PC-9 (cell line): ENCODE measurements at regions not wholly inside any gene's neighbourhood (a gene's known extent, or its start where the extent isn't known, plus 50 kb on each side); places are given as distances from the start of the nearest gene placed in this dataset.

ENCODE experiments used
- BruUV-seq: library from RNA; stranded (reverse); fragments of 400-500 nt; replicated peaks from 2 replicates; lab custom pipeline; 2021; lab: Mats Ljungman, UMichigan
- CTCF ChIA-PET: fragments of 300-600 bp; sonication (Branson Sonifier 250); formaldehyde crosslinking; loops from one replicate; lab custom pipeline; 2022; ENCODE audit warnings: antibody characterized with exemption; lab: Charles Lee
- POLR2A ChIA-PET: fragments of 300-600 bp; sonication (Branson Sonifier 250); formaldehyde crosslinking; loops from one replicate; lab custom pipeline; 2022; ENCODE audit warnings: antibody characterized with exemption; ENCODE audit not compliant: unreplicated experiment; lab: Charles Lee
- DNase-seq, 2 experiments: peaks; one replicate each; pipeline versions ENCODE4 v3.0.0 to v3.0.0-alpha.2; 2015 to 2022; ENCODE audit warnings: mixed read lengths in 1 of 2
- H2AFZ ChIP-seq: fragments of 200-600 bp; sonication (generic); 2 replicates; pipeline ENCODE4 v1.8.1; 2017; ENCODE audit warnings: antibody characterized with exemption
- H3F3A ChIP-seq: fragments of 200-600 bp; sonication (generic); 2 replicates; pipeline ENCODE4 v1.8.1; 2017; ENCODE audit warnings: antibody characterized with exemption, mild to moderate bottlenecking, low read depth; ENCODE audit not compliant: insufficient read depth
- H3K27ac ChIP-seq: fragments of 200-600 bp; sonication (generic); 2 replicates; pipeline ENCODE4 v1.6.1; 2016; ENCODE audit warnings: mixed run types
- H3K27me3 ChIP-seq: fragments of 200-600 bp; sonication (generic); 2 replicates; pipeline ENCODE4 v1.6.1; 2016; ENCODE audit warnings: low read depth, mixed run types; ENCODE audit not compliant: insufficient read depth
- H3K36me3 ChIP-seq: fragments of 200-600 bp; sonication (generic); 2 replicates; pipeline ENCODE4 v1.6.1; 2016; ENCODE audit warnings: low read depth, mixed run types
- H3K4me1 ChIP-seq: fragments of 200-600 bp; sonication (generic); replicated peaks from 2 replicates; pipeline ENCODE4 v1.6.1; 2016; ENCODE audit warnings: mixed run types; ENCODE audit not compliant: insufficient read depth
- H3K4me2 ChIP-seq: fragments of 200-600 bp; sonication (generic); 2 replicates; pipeline ENCODE4 v1.6.1; 2017; ENCODE audit warnings: mixed run types
- H3K4me3 ChIP-seq: fragments of 200-600 bp; sonication (generic); 2 replicates; pipeline ENCODE4 v1.6.1; 2016; ENCODE audit warnings: mixed run types
- H3K79me2 ChIP-seq: fragments of 200-600 bp; sonication (generic); 2 replicates; pipeline ENCODE4 v1.6.1; 2017; ENCODE audit warnings: low read depth, mixed run types
- H3K9me2 ChIP-seq: fragments of 200-600 bp; sonication (generic); 2 replicates; pipeline ENCODE4 v1.8.1; 2017; ENCODE audit warnings: mild to moderate bottlenecking; ENCODE audit not compliant: insufficient read depth
- H3K9me3 ChIP-seq: fragments of 200-600 bp; sonication (generic); 2 replicates; pipeline ENCODE4 v1.8.1; 2016; ENCODE audit warnings: low read depth; ENCODE audit not compliant: insufficient read depth
- H4K20me1 ChIP-seq: fragments of 200-600 bp; sonication (generic); 2 replicates; pipeline ENCODE4 v1.8.1; 2017; ENCODE audit not compliant: insufficient read depth
- CTCF ChIP-seq: fragments of 200-600 bp; sonication (generic); conservative IDR thresholded peaks from 2 replicates; pipeline ENCODE4 v1.6.1; 2017; ENCODE audit warnings: mixed run types, antibody characterized with exemption, mild to moderate bottlenecking, moderate library complexity
- EZH2 ChIP-seq: fragments of 200-600 bp; sonication (generic); IDR thresholded peaks from 2 replicates; pipeline ENCODE4 v1.8.0; 2017; ENCODE audit warnings: antibody characterized with exemption, low read depth
- intact Hi-C: fragments of 100-400 bp; cut with micrococcal nuclease; formaldehyde crosslinking; loops from one replicate; pipeline ENCODE4 v1.10.0; 2022; ENCODE audit not compliant: unreplicated experiment

GRCh38 chr12:84723988-84724387, 188.6 kb downstream of the SLC6A15 start:
- TF ChIP-seq CTCF: no peak
- no peak for TF ChIP-seq EZH2
- ChIA-PET POLR2A (interaction anchor here (1.0 kb wide), 1 partner anchor 17 kb away, joined by 3 read pairs; no protein-coding TSS in a partner anchor), CTCF (no interaction called here)
- intact Hi-C loops: no loop called here
- H3K36me3 ChIP-seq: no peaks in the 10 kb centered on the region
- no peak overlapping the region for H3K4me2 ChIP-seq
- no peaks in the 10 kb centered on the region for H3K9me3 ChIP-seq
- no peak overlapping the region for H2AFZ ChIP-seq
- no peaks in the 10 kb centered on the region; the same call in 1 of the 2 replicates for H3F3A ChIP-seq
- H3K4me1 ChIP-seq: 0 out of 2 replicates have a peak, but pooled peaks cover 3% of the 10 kb centered on the region
- no peak overlapping the region for H3K4me3 ChIP-seq
- BruUV-seq: no TSS peak
- no peak overlapping the region for H3K27ac ChIP-seq
- H3K9me2 ChIP-seq: no peaks in the 10 kb centered on the region
- no peak for DNase-seq
- no peaks in the 10 kb centered on the region for H4K20me1 ChIP-seq
- no peaks in the 10 kb centered on the region for H3K27me3 ChIP-seq
- H3K79me2 ChIP-seq: no peaks in the 10 kb centered on the region

- Histone ChIP-seq H3K9me3 (no peaks in the 10 kb centered on the region), H3K27ac (no peak overlapping the region), H3K27me3 (no peaks in the 10 kb centered on the region), H3F3A (no peaks in the 10 kb centered on the region; the same call in 1 of the 2 replicates), H3K4me3 (no peak overlapping the region), H3K4me1 (no peaks in the 10 kb centered on the region), H2AFZ (no peak overlapping the region), H3K4me2 (no peak overlapping the region), H4K20me1 (no peaks in the 10 kb centered on the region), H3K9me2 (no peaks in the 10 kb centered on the region), H3K36me3 (no peaks in the 10 kb centered on the region), H3K79me2 (no peaks in the 10 kb centered on the region)
- DNase-seq: no peak
- no TSS peak for BruUV-seq
- no peak for TF ChIP-seq EZH2
- ChIA-PET POLR2A (no interaction called here), CTCF (no interaction called here)
- intact Hi-C loops: no loop called here
Observed at GRCh38 chr12:84719997-84720396, 192.6 kb downstream of the SLC6A15 start.

- H3K4me3 ChIP-seq: no peak overlapping the region
- CTCF ChIA-PET: no interaction called here
- no peak overlapping the region for H3K4me2 ChIP-seq
- H4K20me1 ChIP-seq: no peaks in the 10 kb centered on the region
- no peaks in the 10 kb centered on the region for H3K4me1 ChIP-seq
- H3K9me2 ChIP-seq: no peaks in the 10 kb centered on the region
- intact Hi-C loops: no loop called here
- H3K36me3 ChIP-seq: no peaks in the 10 kb centered on the region
- no peak overlapping the region for H2AFZ ChIP-seq
- H3F3A ChIP-seq: no peaks in the 10 kb centered on the region; the same call in 1 of the 2 replicates
- no peak overlapping the region for H3K27ac ChIP-seq
- no TSS peak for BruUV-seq
- no peaks in the 10 kb centered on the region for H3K79me2 ChIP-seq
- no peak for DNase-seq
- no peaks in the 10 kb centered on the region for H3K27me3 ChIP-seq
- TF ChIP-seq EZH2 (no peak), CTCF (no peak)
- POLR2A ChIA-PET: no interaction called here
- H3K9me3 ChIP-seq: no peaks in the 10 kb centered on the region
Observed at GRCh38 chr12:84718906-84719305, 193.7 kb downstream of the SLC6A15 start.

GRCh38 chr12:84712747-84713146, 199.9 kb downstream of the SLC6A15 start:
- ChIA-PET CTCF (no interaction called here), POLR2A (no interaction called here)
- Histone ChIP-seq H3K79me2 (no peaks in the 10 kb centered on the region), H3K27me3 (no peaks in the 10 kb centered on the region), H3K4me3 (no peak overlapping the region), H3K4me1 (no peaks in the 10 kb centered on the region), H2AFZ (no peak overlapping the region), H3F3A (no peaks in the 10 kb centered on the region), H3K9me3 (no peaks in the 10 kb centered on the region), H3K36me3 (no peaks in the 10 kb centered on the region), H3K27ac (no peak overlapping the region), H3K4me2 (no peak overlapping the region), H4K20me1 (no peaks in the 10 kb centered on the region), H3K9me2 (no peaks in the 10 kb centered on the region)
- intact Hi-C loops: no loop called here
- no peak for DNase-seq
- BruUV-seq: no TSS peak
- TF ChIP-seq CTCF (no peak), EZH2 (no peak)
